ENCODE measurements at regions not wholly inside any gene's neighbourhood (a gene's known extent, or its start where the extent isn't known, plus 50 kb on each side); places are given as distances from the start of the nearest gene placed in this dataset.
"Not testable (repeated sequence)": the region's sequence is repeated elsewhere in the genome, so short reads cannot be mapped to it uniquely, and the experiment has no call there.

DNA sequence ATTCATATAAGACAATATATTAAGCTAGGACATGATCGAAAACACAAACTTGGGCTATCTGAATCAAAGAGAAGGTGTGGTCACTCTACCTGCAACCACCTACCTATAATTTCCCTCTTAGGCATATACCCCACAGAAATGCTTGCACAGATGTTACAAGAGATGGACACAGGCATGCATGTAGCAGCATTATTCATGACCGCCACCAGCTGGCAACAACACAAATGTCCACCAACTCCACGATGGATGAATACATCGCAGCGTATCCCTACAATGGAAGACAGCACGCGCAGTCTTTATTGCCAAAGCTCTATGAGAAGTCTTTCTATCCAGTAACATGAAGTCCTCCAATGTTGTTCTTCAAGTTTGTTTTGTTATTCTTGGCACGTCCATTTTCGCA lies 90.8 kb downstream of the ARL4C start:
- DNase-seq (ENCODE audit: low read depth), result no peak

DNA sequence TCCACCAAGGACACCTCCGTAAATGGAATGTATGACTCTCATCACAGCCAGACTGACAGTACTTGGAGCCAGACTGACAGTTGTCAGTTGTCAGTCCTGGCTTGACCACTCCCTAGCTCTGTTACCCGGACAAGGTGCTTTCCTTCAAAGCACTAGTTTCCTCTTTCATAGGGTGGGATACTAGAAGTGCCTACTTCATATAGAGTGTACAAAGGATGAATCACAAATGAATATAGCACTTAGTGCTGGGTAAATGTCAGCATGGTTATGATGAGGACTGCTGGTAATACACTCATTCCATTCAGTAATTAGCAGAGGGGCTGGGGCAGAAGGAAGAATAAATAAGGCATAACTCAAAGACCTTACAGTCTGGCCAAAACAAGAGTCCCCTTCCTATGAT lies 91.4 kb downstream of the ARL4C start:
- DNase-seq (ENCODE audit: low read depth), result no peak

DNA sequence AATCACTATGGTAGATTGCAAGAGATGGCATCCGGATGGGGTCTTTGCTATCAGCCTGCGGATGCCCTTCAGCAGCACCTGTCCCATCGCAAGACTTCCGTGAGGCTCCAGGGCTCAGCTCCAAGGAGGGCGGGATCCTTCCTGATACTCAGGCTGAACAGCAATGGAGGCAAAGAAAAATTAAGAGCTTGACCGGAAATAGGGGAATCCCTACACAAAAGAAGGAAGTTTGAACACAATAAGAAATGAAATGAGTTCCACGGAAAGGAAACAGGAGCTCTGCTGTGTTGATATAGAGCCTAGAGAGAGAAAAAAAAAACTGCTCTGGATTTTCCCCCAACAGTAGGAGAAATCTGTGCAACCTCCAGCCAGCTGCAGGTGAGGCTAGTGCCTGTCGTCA lies 91.9 kb downstream of the ARL4C start:
- DNase-seq (ENCODE audit: low read depth), result no peak

DNA sequence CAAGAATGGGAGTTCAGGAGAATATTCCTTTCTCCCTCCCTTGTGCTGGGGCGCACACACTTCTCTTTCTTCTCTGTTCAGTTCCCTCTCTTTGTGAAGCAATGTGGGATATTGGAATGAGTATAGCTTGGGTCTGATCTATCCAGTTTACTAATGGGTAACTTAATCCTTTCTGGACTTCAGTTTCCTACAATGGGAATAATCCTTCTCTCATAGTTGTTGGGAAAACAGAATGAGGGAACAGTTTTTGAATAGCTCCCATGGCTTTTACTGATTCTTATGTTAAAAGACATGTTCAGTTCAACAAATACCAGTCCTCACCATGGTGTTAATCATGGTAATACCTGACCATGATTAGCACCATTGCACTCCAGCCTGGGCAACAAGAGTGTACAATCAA lies 93.1 kb downstream of the ARL4C start:
- no peak for DNase-seq (ENCODE audit: low read depth)

DNA sequence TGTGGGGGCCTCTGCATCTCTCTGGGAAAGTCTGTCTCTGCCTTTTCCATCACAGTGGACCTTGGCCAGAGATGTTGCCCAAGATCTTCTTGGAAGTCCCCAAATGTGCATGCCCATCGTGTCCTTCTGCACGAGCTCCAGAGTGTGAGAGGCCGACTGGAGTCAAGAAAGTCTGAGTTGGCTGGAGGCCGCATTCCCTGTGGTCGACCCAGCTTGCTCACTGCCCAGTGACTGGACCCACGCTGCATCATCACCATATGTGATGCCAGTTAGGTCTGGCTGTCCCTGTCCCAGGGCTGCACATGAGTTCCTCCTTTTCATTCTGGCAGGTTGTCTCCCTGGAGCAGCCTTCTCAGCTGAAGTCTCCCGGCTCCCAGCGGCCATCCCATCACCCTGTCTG lies 93.8 kb downstream of the ARL4C start:
- no peak for DNase-seq (ENCODE audit: low read depth)

DNA sequence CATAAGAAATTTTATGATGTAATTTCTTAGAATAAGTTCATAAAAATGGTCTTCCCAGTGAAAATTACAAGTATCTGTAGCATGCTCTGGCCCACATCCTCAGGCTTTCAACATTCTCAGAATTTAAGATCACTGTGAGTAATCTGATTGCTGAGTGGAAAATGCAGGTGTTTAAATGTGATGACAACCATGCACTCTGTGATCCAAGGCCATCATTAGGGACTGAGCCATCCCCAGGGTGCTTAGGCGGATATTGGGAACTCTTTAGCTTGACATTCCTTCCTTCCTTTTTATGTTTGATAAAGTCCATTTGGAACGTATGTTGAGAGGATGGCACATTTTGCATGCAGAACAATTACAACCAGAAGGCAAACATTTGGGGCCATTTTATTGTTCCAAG lies 95.5 kb downstream of the ARL4C start:
- DNase-seq (ENCODE audit: low read depth), result no peak

DNA sequence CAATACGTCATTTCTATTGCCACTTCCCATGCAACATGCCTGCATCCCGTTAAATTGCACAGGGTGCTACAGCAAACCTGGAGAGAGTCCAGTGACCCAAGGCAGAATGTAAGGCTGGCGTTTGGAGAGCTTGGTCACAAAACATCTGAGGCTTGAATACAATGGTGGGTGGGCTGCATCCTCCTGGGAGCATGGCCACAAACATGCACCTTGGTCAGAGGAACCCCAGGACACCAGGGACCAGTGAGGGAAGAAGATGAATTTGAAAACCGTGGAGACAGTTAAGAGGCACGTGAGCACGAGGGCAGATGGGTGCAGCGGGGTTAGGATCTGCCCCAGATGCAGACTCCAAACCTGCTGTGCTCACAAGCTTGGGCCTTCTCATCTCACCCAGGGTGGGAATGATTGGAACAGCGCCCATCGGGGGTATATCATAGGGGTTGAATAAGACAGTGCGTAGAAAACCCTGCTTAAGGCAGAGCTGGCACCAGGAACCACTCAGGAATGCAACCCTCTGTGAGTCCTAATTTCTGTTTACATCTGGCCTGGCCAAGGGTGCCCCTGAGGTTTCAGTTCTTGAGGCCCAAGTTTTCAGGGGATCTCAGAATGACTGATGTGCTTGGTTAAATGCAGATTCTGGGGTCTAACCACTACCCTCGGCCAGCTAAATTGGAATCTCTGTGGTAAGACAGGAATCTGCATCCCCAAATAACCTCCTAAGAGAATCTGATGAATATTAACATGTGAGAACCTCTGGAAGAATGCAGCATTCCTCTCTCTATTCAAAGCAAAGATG lies 97.2 kb downstream of the ARL4C start:
- DNase-seq (ENCODE audit: low read depth), result no peak

DNA sequence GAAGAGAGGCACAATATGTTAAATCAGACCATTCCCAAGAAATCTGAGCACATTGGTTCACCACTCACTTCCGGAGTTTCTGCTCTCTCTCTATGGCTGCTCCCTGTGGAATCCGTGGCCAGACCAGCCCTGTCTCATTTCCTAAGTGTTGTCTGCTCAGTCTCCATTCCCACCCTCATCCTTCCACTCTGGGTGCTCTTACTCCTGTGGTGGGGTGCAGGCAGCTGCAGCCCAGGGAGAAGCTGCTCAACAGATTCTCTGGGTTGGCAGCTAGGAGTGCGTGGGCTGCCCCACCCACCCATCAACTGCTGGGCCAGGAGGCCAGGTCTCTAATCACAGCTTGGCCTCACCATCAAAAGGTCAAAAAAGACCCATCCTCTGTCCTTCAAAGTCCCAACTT lies 98.3 kb downstream of the ARL4C start:
- no peak for DNase-seq (ENCODE audit: low read depth)

DNA sequence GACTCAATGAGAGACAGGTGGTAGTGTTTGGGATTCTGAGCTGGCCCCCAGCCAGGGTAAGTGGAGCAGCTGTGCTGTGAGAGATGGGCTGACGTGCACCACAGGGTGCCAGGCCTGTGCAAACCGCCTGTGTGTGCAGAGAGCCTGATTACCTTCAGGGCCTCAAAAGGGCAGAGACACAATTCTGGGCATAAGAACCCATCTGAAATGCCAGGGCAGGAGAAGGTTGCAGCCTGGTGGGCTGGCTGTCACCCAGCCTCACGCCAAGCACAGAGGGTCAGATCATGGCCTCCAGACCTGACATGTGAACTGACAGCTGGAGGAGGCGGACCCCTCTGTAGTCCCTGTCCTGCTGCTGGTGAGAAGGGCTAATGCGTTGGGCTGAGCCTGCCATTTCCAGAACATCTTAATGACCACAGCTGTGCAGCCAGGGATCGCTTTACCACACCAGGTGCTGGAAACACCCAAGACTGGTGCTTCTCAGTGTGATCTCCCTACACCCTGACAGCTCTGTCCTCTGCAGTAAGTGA lies 100.9 kb downstream of the ARL4C start:
- DNase-seq (ENCODE audit: low read depth), result no peak

DNA sequence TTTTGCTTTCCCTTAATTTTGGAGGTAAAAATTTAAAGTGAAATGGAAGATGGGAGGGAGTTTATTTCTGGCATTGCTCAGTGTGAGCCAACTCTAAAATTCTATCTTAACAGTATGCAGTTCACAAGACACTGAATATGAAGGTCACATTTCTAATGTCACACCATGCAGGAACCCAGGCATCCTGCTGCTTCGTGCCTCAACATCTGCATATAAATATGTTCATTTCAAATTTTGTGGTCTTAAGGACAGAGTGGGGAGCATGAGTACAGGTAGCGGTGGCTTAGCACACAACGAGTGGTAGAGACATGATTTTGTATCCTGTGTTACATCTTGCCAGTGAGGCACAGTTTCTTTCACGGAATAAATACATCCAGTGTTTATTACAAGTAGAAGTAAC lies 102.4 kb downstream of the ARL4C start:
- DNase-seq (ENCODE audit: low read depth), result no peak

DNA sequence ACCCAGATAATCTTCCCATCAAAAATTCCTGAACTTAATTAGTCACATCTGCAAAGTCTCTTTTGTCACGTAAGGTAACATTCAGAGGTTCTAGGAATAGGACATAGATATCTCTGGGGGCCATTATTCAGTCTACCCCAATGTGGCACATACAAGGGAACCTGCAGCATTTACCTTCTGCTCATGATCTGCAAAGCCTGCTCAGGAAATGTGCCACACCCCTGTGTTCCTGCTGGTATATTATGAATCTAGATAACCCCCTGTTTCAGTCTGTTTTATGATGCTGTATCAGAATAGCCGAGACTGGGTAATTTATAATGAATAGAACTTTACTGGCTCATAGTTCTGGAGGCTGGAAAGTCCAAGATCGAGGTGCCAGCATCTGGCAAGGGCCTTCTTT lies 103.5 kb downstream of the ARL4C start:
- no peak for DNase-seq (ENCODE audit: low read depth)

DNA sequence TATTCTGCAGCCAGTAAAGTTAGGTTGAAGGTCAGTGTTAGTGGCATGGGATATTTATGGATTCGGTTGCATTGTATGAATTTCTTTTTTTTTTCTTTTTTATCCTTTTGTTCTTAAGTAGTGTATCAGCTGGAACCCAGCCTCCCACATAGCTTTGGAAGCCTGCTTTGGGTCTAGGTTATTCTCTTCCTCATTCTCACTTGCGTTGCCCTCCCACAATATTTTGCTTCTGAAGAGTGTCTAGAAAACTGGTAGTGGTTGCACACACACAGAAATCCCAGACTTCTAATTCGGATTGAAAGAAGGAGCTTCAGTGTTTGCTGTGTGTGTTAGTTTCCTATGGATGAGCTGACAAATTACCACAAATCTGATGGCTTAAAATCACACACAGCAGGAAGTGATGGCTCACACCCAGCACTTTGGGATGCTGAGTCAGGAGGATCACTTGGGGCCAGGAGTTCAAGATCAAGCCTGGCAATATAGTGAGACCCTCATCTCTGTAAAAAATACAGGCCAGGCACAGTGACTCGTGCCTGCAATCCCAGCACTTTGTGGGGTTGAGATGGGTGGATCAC lies 104.8 kb downstream of the ARL4C start:
- no peak for DNase-seq (ENCODE audit: low read depth)

DNA sequence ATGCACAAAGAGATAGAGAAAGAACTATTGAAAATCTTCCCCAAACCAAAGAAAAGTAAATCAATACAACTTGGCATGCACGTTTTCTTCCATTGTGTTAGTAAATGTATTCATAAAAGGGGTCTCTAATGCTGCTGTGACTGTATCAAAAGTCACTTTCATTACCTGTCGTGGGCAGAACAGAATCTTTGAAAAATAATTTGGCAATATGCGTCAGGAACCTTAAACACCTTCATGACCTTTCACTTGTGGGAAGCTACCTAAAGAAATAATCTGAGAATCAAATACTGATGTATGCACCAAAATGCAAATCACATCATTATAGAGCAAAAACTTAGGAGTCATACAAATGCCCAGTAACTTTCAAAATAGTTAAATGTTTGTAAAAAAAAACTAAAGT lies 105.3 kb downstream of the ARL4C start:
- no peak for DNase-seq (ENCODE audit: low read depth)

DNA sequence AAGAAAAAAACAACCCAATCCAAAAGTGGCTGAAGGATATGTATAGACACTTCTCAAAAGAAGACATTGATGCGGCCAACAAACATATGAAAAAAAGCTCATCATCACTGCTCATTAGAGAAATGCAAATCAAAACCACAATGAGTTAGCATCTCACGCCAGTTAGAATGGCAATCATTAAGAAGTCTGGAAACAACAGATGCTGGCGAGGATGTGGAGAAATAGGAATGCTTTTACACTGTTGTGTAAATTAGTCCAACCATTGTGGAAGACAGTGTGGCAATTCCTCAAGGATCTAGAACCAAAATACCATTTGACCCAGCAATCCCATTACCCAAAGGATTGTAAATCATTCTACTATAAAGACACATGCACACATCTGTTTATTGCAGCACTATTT lies 107.2 kb downstream of the ARL4C start:
- DNase-seq (ENCODE audit: low read depth), result not testable (repeated sequence)

DNA sequence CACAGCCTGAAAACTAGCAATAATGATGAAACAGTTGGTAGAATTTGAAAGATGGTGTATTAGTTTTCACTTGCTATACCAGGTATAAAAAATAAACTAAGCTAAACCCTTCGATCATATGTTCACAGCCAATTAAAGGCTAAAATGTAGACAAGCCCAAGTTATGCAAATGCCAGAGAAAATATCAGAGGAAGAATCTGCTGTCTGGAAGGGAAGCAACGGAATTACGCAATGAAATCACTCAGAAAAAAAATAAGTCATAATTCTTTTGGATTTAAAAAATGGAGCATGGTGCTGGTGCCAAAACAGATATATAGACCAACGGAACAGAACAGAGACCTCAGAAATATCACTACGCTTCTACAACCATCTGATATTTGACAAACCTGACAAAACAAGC lies 108.3 kb downstream of the ARL4C start:
- DNase-seq (ENCODE audit: low read depth), result no peak

DNA sequence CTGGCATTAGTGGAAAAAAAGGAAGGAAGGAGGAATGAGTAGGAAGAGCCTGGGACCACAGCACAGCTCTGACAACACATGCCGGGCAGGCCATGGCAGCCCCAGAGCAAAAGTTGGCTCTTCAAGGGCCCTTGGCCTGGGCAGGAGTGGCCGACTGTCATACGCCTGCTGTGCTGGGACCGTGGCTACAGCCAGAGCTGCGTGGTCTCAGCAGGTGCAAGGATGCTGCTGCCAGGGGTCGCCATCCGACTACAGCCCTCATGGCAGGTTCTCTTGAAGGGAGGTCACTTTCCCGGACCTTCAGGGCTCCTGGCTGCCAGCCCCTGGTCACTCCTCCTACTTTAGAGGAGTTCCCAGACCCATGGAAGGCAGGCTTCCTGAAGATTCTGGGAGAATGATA lies 109.9 kb downstream of the ARL4C start:
- no peak for DNase-seq (ENCODE audit: low read depth)

DNA sequence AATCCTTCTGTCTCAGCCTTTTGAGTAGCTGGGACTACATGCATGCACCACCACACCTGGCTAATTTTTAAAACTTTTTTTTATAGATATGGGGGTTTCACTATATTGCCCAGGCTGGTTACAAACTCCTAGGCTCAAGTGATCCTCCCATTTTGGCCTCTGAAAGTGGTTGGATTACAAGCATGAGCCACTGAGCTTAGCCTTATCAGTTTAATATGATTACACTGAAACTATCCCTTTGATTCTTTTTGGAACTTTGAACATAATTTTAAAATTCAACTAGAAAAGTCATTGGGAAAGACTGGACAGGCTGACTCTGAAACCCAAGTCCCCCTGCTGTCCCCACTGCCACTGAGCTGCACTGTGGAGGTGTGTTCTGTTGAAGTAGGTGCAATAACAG lies 114.8 kb downstream of the ARL4C start:
- no peak for DNase-seq (ENCODE audit: low read depth)

DNA sequence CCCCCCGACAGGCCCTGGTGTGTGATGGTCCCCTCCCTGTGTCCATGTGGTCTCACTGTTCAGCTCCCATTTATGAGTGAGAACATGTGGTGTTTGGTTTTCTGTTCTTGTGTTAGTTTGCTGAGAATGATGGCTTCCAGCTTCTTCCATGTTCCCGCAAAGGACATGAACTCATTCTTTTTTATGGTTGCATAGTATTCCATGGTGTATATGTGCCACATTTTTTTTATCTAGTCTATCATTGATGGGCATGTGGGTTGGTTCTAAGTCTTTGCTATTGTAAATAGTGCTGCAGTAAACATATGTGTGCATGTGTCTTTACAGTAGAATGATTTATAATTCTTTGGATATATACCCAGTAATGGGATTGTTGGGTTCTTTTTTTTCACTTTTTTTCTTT lies 117.9 kb downstream of the ARL4C start:
- not testable (repeated sequence) for DNase-seq (ENCODE audit: low read depth)

DNA sequence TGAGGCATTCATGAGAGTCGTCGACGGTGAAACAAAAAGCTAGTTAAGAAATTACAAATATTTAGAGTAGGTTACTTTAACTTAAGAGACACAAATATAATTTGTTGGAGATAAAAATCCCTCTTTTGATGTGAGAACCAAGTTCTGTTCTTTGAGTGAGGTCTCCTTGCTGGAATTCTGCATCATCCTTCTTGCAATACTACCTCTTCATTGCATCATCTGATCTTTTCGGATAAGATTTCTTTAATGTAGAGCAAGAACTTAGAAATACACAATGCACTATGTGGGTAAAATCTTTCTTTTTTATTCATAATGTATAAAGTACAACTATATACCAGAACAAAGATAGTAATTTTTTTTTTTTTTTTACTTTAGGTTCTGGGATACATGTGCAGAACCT lies 118.4 kb downstream of the ARL4C start:
- DNase-seq (ENCODE audit: low read depth), result no peak

DNA sequence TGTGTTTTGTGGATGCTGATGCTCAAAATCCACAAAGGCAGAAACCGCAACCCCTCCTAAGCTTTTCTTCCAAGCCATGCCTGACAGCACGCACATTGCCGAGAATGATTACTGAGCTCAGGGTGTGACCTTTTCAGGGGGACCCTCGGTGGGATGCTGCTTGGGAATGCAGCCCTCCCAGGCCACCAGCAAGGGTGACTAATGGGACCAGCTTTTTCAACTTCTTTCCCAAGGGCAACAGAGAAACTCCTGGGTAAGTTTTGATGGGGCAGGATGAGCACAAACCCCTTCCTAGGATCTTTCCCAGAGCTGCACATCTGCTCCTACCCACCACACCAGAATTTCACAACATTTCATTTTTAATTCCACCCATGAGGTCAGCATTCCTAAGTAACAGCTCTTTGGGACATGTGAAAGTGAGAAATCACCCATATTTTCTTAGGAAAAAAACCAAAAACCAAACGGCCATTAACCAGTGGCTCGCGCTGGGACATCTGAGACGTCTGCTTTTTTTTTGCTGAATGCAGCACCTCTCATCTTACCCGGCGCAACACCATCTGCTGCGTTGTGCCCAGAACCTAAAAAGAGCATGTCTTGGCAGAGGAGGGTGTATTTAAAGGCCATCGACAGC lies 119.0 kb downstream of the ARL4C start:
- DNase-seq (ENCODE audit: low read depth), result no peak

DNA sequence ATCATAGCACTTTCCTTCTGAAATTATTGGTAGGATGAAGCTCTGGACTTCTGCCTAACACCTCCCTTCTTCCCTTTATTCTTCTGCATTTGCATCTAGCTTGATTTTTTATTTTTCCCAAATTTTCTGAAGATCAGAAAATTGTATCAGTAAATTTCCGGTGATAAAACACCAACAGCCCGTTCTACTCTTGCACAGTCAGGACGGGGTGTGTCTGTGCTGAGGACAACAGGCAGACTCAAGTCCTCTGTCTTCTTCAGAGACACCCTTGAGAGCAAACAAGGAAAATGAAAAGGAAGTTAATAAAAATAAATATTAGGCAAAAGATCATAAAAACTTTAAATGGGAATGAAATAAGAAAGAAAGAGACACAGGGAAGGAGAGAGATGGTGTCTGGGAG lies 120.7 kb downstream of the ARL4C start:
- DNase-seq (ENCODE audit: low read depth), result no peak

DNA sequence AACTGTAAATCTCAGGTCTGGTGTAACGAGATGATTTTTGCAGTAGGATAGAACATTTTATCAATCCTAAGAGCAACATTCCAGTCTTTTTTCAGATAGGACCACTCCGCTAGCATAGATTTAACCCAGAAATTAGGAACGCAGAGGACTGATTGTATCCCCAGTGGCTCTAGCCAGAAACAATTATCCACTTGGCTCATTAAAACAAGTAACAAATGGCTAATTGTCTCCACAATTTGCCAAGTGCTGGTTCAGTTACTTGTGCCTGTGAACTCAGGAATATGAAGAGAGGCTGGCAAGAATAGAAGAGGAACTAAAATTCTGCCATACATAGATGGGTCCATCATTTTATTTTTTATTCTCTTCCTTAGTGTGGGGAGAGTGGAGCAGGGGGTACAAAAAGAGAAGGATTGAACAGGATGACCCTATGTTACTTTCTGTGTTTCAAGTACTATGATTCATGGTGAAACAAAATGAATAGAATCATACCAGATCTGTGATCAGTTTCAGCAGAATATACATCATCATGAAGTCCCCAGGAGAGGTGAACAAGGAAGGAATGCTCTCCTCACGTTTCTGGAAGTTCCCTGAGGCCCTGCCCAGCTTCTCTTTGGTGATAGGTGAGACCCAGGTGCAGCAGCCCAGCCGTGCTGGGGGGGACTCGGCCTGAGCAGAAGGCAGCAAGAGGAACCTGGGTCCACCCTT lies 121.6 kb downstream of the ARL4C start:
- DNase-seq (ENCODE audit: low read depth), result no peak

DNA sequence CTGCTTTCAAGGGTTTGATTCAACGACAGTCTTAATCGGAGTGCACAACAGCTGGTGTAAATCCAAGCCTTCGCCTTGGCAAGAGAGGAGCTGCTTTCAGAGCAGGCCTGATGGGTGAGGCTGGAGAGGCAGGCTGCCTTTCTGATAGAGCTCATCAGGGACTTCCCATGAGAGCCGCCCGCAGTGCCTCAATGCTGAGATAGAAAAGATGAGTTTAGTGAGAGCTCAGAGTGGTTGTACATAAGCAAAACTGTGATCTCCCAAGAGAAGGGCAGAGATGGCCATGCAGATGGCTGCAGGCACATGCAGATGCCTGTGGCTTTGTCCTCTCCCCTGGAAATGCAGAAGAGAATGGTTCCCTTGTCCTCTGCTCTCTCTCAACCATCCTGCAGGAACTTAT lies 122.1 kb downstream of the ARL4C start:
- no peak for DNase-seq (ENCODE audit: low read depth)

Measured in stimulated activated CD8-positive, alpha-beta memory T cell treated with anti-CD3 and anti-CD28 coated beads, Interleukin-15, amount 100 ng/mL, for 24 hours (primary cell).